Mammary epithelial cell (primary cell): ENCODE measurements at regions not wholly inside any gene's neighbourhood (a gene's known extent, or its start where the extent isn't known, plus 50 kb on each side); places are given as distances from the start of the nearest gene placed in this dataset.

Source experiments
- CTCF ChIP-seq, 2 donors: IDR thresholded peaks in 1 of 2; conservative IDR thresholded peaks in 1 of 2; 2 replicates each; pipeline ENCODE4 v1.5.1; 2011 to 2012; ENCODE audit warnings: inconsistent platforms in 2 of 2, low read length in 2 of 2, mild to moderate bottlenecking in 2 of 2, control low read depth in 1 of 2, low read depth in 1 of 2; ENCODE audit not compliant: insufficient read depth in 1 of 2; ENCODE audit errors: extremely low read depth in 1 of 2
- EZH2 ChIP-seq: IDR thresholded peaks from 2 replicates; pipeline ENCODE4 v1.6.1; 2012; ENCODE audit warnings: low read length, inconsistent platforms, borderline replicate concordance

GRCh38 chr11:130740819-130741218, 175.5 kb downstream of the SNX19 start:
- TF ChIP-seq CTCF (conservative IDR thresholded peaks at IDR 0.05 in 1 of 2, IDR thresholded peaks at IDR 0.05 in 1 of 2; ENCODE audit: extremely low read depth in 1 of 2, insufficient read depth in 1 of 2, low read depth in 1 of 2, low read length in 2 of 2) (no peak), EZH2 (no peak)
